ENCODE measurements at regions not wholly inside any gene's neighbourhood (a gene's known extent, or its start where the extent isn't known, plus 50 kb on each side); places are given as distances from the start of the nearest gene placed in this dataset.
"Not testable (repeated sequence)": the region's sequence is repeated elsewhere in the genome, so short reads cannot be mapped to it uniquely, and the experiment has no call there.

DNA sequence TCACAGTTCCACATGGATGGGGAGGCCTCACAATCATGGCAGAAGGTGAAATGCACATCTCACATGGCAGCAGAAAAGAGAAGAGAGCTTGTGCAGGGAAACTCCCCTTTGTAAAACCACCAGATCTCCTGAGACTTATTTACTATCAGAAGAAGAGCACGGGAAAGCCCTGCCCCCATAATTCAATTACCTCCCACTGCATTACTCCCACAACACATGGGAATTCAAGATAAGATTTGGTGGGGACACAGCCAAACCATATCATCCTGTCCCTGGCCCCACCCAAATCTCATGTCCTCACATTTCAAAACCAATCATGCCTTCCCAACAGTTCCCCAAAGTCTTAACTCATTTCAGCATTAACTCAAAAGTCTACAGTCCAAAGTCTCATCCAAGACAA, 90.3 kb upstream of the SLC7A11 start:
- not testable (repeated sequence) for H4K20me1 ChIP-seq (ENCODE audit: insufficient read depth, low read depth, low read length); H3K9ac ChIP-seq (ENCODE audit: low read length); H3K4me1 ChIP-seq (ENCODE audit: low read length); H3K4me2 ChIP-seq (ENCODE audit: low read depth, low read length, poor library complexity, severe bottlenecking); H3K27ac ChIP-seq (ENCODE audit: low read length); H3K9me3 ChIP-seq (ENCODE audit: low read length); H2AFZ ChIP-seq (ENCODE audit: low read length); H3K4me3 ChIP-seq (ENCODE audit: low read length); H3K27me3 ChIP-seq (ENCODE audit: low read length); H3K9me2 ChIP-seq (replicated peaks; ENCODE audit: insufficient read depth, low read length); H3K79me2 ChIP-seq (ENCODE audit: low read length); H3K36me3 ChIP-seq (ENCODE audit: insufficient read depth, low read length); DNase-seq

GRCh38 chr4:138330531-138330930, 88.4 kb upstream of the SLC7A11 start:
- Histone ChIP-seq H3K27ac (ENCODE audit: low read length) (no peak overlapping the region), H3K4me3 (ENCODE audit: low read length) (no peak overlapping the region), H3K4me2 (ENCODE audit: low read depth, low read length, poor library complexity, severe bottlenecking) (no peak overlapping the region), H3K9me3 (ENCODE audit: low read length) (no peaks in the 10 kb centered on the region), H3K36me3 (ENCODE audit: insufficient read depth, low read length) (no peaks in the 10 kb centered on the region), H4K20me1 (ENCODE audit: insufficient read depth, low read depth, low read length) (no peaks in the 10 kb centered on the region), H3K27me3 (ENCODE audit: low read length) (no peaks in the 10 kb centered on the region), H2AFZ (ENCODE audit: low read length) (no peak overlapping the region), H3K9ac (ENCODE audit: low read length) (no peak overlapping the region), H3K79me2 (ENCODE audit: low read length) (no peaks in the 10 kb centered on the region), H3K4me1 (ENCODE audit: low read length) (no peaks in the 10 kb centered on the region), H3K9me2 (replicated peaks; ENCODE audit: insufficient read depth, low read length) (no peaks in the 10 kb centered on the region)
- DNase-seq = no peak

GRCh38 chr4:138329506-138330070, 87.4 kb upstream of the SLC7A11 start:
- Histone ChIP-seq H3K4me3 (ENCODE audit: low read length) (no peak overlapping the region), H4K20me1 (ENCODE audit: insufficient read depth, low read depth, low read length) (no peaks in the 10 kb centered on the region), H3K9me2 (replicated peaks; ENCODE audit: insufficient read depth, low read length) (no peaks in the 10 kb centered on the region), H2AFZ (ENCODE audit: low read length) (no peak overlapping the region), H3K36me3 (ENCODE audit: insufficient read depth, low read length) (no peaks in the 10 kb centered on the region), H3K27me3 (ENCODE audit: low read length) (no peaks in the 10 kb centered on the region), H3K27ac (ENCODE audit: low read length) (no peak overlapping the region), H3K9ac (ENCODE audit: low read length) (no peak overlapping the region), H3K79me2 (ENCODE audit: low read length) (no peaks in the 10 kb centered on the region), H3K4me1 (ENCODE audit: low read length) (no peaks in the 10 kb centered on the region), H3K4me2 (ENCODE audit: low read depth, low read length, poor library complexity, severe bottlenecking) (no peak overlapping the region), H3K9me3 (ENCODE audit: low read length) (no peaks in the 10 kb centered on the region)
- DNase-seq = no peak

- Histone ChIP-seq H3K27me3 (ENCODE audit: low read length) (no peaks in the 10 kb centered on the region), H3K36me3 (ENCODE audit: insufficient read depth, low read length) (no peaks in the 10 kb centered on the region), H3K9me3 (ENCODE audit: low read length) (no peaks in the 10 kb centered on the region), H3K4me1 (ENCODE audit: low read length) (no peaks in the 10 kb centered on the region), H3K9me2 (replicated peaks; ENCODE audit: insufficient read depth, low read length) (no peaks in the 10 kb centered on the region), H4K20me1 (ENCODE audit: insufficient read depth, low read depth, low read length) (no peaks in the 10 kb centered on the region), H3K79me2 (ENCODE audit: low read length) (no peaks in the 10 kb centered on the region), H3K27ac (ENCODE audit: low read length) (no peak overlapping the region), H2AFZ (ENCODE audit: low read length) (no peak overlapping the region), H3K4me2 (ENCODE audit: low read depth, low read length, poor library complexity, severe bottlenecking) (no peak overlapping the region), H3K9ac (ENCODE audit: low read length) (no peak overlapping the region), H3K4me3 (ENCODE audit: low read length) (no peak overlapping the region)
- DNase-seq = no peak
Observed at GRCh38 chr4:138327338-138327737, 85.2 kb upstream of the SLC7A11 start.

DNA sequence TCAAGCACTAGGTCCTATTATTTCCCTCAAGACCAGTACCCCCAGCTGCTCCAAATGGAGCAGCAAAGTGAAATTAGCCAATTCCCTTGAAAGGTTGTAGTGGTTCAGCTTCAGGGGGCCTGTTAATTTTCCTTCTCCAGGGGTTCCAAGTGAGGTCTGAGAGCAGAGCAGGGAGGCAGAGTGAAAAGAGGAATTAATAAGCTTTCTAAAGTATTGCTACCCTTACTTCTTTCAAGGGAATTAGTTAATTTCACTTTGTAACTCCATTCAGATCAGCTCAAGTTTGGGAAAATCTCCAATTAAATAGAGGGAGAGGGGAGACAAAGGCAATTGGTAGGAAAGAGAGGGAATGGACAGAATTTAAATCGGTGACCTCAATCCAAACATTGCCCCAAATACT, 78.7 kb upstream of the SLC7A11 start:
- Histone ChIP-seq H4K20me1 (ENCODE audit: insufficient read depth, low read depth, low read length) (no peaks in the 10 kb centered on the region), H3K27ac (ENCODE audit: low read length) (no peak overlapping the region), H2AFZ (ENCODE audit: low read length) (no peak overlapping the region), H3K9ac (ENCODE audit: low read length) (no peak overlapping the region), H3K9me3 (ENCODE audit: low read length) (no peaks in the 10 kb centered on the region), H3K4me2 (ENCODE audit: low read depth, low read length, poor library complexity, severe bottlenecking) (no peak overlapping the region), H3K4me3 (ENCODE audit: low read length) (no peak overlapping the region), H3K27me3 (ENCODE audit: low read length) (no peaks in the 10 kb centered on the region), H3K4me1 (ENCODE audit: low read length) (no peaks in the 10 kb centered on the region), H3K36me3 (ENCODE audit: insufficient read depth, low read length) (no peaks in the 10 kb centered on the region), H3K9me2 (replicated peaks; ENCODE audit: insufficient read depth, low read length) (no peaks in the 10 kb centered on the region), H3K79me2 (ENCODE audit: low read length) (no peaks in the 10 kb centered on the region)
- DNase-seq = no peak

GRCh38 chr4:138320030-138320429, 77.9 kb upstream of the SLC7A11 start:
- Histone ChIP-seq H3K27me3 (ENCODE audit: low read length) (no peaks in the 10 kb centered on the region), H3K9ac (ENCODE audit: low read length) (no peak overlapping the region), H3K36me3 (ENCODE audit: insufficient read depth, low read length) (no peaks in the 10 kb centered on the region), H2AFZ (ENCODE audit: low read length) (no peak overlapping the region), H3K4me1 (ENCODE audit: low read length) (no peaks in the 10 kb centered on the region), H3K79me2 (ENCODE audit: low read length) (no peaks in the 10 kb centered on the region), H3K9me2 (replicated peaks; ENCODE audit: insufficient read depth, low read length) (no peaks in the 10 kb centered on the region), H4K20me1 (ENCODE audit: insufficient read depth, low read depth, low read length) (no peaks in the 10 kb centered on the region), H3K27ac (ENCODE audit: low read length) (no peak overlapping the region), H3K4me2 (ENCODE audit: low read depth, low read length, poor library complexity, severe bottlenecking) (no peak overlapping the region), H3K4me3 (ENCODE audit: low read length) (no peak overlapping the region), H3K9me3 (ENCODE audit: low read length) (no peaks in the 10 kb centered on the region)
- no peak for DNase-seq

DNA sequence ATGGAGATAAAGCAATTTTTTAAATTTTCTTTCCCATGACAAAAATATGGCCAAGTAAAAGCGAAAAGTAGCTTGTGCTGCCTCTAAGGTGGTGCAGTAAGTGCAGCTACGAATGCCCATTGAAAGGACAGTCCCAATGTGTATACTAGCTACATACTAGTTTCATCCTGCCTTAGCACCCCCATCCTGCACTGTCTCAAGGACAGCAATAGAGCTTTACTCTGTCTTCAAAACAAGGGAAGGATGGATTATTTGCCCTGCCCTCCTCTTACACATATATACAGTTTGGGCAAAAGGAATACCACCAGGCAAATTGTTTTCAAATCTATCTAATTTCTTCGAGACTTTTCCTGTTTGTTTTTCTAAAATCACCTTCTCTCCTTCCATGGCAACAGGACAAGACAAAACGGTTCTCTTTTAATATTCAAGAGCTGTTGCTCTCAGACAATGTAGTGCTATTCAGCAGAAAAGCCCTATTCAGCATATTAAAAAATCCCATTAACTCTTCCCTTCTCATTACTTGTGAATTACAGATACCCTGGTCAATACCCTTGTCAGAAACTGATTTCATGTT, 75.1 kb upstream of the SLC7A11 start:
- H3K79me2 ChIP-seq (ENCODE audit: low read length) = no peaks in the 10 kb centered on the region
- no peak for DNase-seq
- no peaks in the 10 kb centered on the region for H4K20me1 ChIP-seq (ENCODE audit: insufficient read depth, low read depth, low read length)
- no peaks in the 10 kb centered on the region for H3K9me3 ChIP-seq (ENCODE audit: low read length)
- H3K4me1 ChIP-seq (ENCODE audit: low read length) = no peaks in the 10 kb centered on the region
- H3K27ac ChIP-seq (ENCODE audit: low read length) = no peak overlapping the region
- no peak overlapping the region for H3K4me2 ChIP-seq (ENCODE audit: low read depth, low read length, poor library complexity, severe bottlenecking)
- H2AFZ ChIP-seq (ENCODE audit: low read length) = no peak overlapping the region
- no peaks in the 10 kb centered on the region for H3K36me3 ChIP-seq (ENCODE audit: insufficient read depth, low read length)
- H3K27me3 ChIP-seq (ENCODE audit: low read length) = no peaks in the 10 kb centered on the region
- no peaks in the 10 kb centered on the region for H3K9me2 ChIP-seq (replicated peaks; ENCODE audit: insufficient read depth, low read length)
- H3K9ac ChIP-seq (ENCODE audit: low read length) = no peak overlapping the region
- H3K4me3 ChIP-seq (ENCODE audit: low read length) = no peak overlapping the region

DNA sequence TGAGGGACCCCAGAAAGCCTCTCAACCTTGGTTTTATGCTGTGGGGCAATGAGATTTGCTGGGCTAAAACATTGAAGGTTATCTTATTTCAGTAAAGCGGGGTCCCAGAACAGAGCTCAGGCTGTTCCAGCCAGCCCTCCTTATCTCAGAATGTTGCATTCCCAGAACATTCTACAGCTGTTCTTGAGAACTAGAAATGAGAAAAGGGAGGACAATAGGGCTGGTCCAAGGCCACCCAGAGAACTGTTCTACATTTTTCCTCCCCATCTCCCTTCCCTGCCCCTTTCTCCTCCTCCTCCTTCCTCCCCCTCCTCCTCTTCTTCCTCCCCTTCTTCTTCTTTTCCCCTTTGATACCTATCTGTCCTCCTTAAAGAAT, 70.4 kb upstream of the SLC7A11 start:
- Histone ChIP-seq H3K4me2 (ENCODE audit: low read depth, low read length, poor library complexity, severe bottlenecking) (no peak overlapping the region), H4K20me1 (ENCODE audit: insufficient read depth, low read depth, low read length) (no peaks in the 10 kb centered on the region), H3K79me2 (ENCODE audit: low read length) (no peaks in the 10 kb centered on the region), H2AFZ (ENCODE audit: low read length) (no peak overlapping the region), H3K9me3 (ENCODE audit: low read length) (no peaks in the 10 kb centered on the region), H3K27ac (ENCODE audit: low read length) (no peak overlapping the region), H3K4me1 (ENCODE audit: low read length) (peaks cover under 1% of the 10 kb centered on the region), H3K27me3 (ENCODE audit: low read length) (no peaks in the 10 kb centered on the region), H3K36me3 (ENCODE audit: insufficient read depth, low read length) (no peaks in the 10 kb centered on the region), H3K9me2 (replicated peaks; ENCODE audit: insufficient read depth, low read length) (no peaks in the 10 kb centered on the region), H3K4me3 (ENCODE audit: low read length) (no peak overlapping the region), H3K9ac (ENCODE audit: low read length) (no peak overlapping the region)
- DNase-seq = no peak

All from Karpas-422 (cell line).